DND-41 (cell line): ENCODE measurements at regions not wholly inside any gene's neighbourhood (a gene's known extent, or its start where the extent isn't known, plus 50 kb on each side); places are given as distances from the start of the nearest gene placed in this dataset.

Source experiments
- ATAC-seq: fragments of 200-7000 bp; cut with Tn5 transposase; 3 replicates; pipeline ENCODE4 v1.9.1; 2021; ENCODE audit warnings: low read depth; ENCODE audit not compliant: insufficient read depth
- DNase-seq: peaks from one replicate; pipeline ENCODE4 v3.0.0-alpha.2; 2020
- H2AFZ ChIP-seq: 2 replicates; pipeline ENCODE4 v1.6.0; 2012; ENCODE audit warnings: low read depth, low read length
- H3K27ac ChIP-seq: 2 replicates; pipeline ENCODE4 v1.5.1; 2012; ENCODE audit warnings: low read length, inconsistent platforms
- H3K27me3 ChIP-seq: fragments of 200-600 bp; sonication (generic); 2 replicates; pipeline ENCODE4 v1.6.0; 2012; ENCODE audit warnings: low read length, mild to moderate bottlenecking, inconsistent platforms; ENCODE audit not compliant: insufficient read depth, poor library complexity
- H3K36me3 ChIP-seq: 2 replicates; pipeline ENCODE4 v1.5.1; 2012; ENCODE audit warnings: low read length, inconsistent platforms; ENCODE audit not compliant: insufficient read depth
- H3K4me1 ChIP-seq: 2 replicates; pipeline ENCODE4 v1.5.1; 2012; ENCODE audit warnings: mild to moderate bottlenecking, low read length; ENCODE audit not compliant: insufficient read depth
- H3K4me2 ChIP-seq: 2 replicates; pipeline ENCODE4 v1.6.0; 2012; ENCODE audit warnings: mild to moderate bottlenecking, moderate library complexity, low read length, inconsistent platforms; ENCODE audit not compliant: insufficient read depth
- H3K4me3 ChIP-seq, 2 experiments: fragments of 200-600 bp in 1 of 2; shearing (Covaris generic) in 1 of 2; 2 replicates each; pipeline ENCODE4 v1.5.1; 2012 to 2016; ENCODE audit warnings: inconsistent platforms in 2 of 2, low read length in 2 of 2, mild to moderate bottlenecking in 2 of 2, low read depth in 1 of 2, moderate library complexity in 1 of 2
- H3K79me2 ChIP-seq: 2 replicates; pipeline ENCODE4 v1.6.0; 2012; ENCODE audit warnings: low read length, inconsistent platforms; ENCODE audit not compliant: insufficient read depth
- H3K9ac ChIP-seq: 2 replicates; pipeline ENCODE4 v1.6.0; 2012; ENCODE audit warnings: low read depth, mild to moderate bottlenecking, inconsistent platforms, low read length, moderate library complexity
- H3K9me3 ChIP-seq: 2 replicates; pipeline ENCODE4 v1.5.1; 2012; ENCODE audit warnings: low read length, moderate library complexity, mild to moderate bottlenecking, inconsistent platforms; ENCODE audit not compliant: insufficient read depth, severe bottlenecking
- H4K20me1 ChIP-seq: 2 replicates; pipeline ENCODE4 v1.6.0; 2012; ENCODE audit warnings: low read length; ENCODE audit not compliant: insufficient read depth
- EZH2 ChIP-seq: IDR thresholded peaks from 3 replicates; pipeline ENCODE4 v1.6.1; 2012; ENCODE audit warnings: borderline replicate concordance, low read depth, mild to moderate bottlenecking, moderate library complexity, low read length, inconsistent platforms; ENCODE audit not compliant: severe bottlenecking
- TF ChIP-seq, protein P1 (sequence below): IDR thresholded peaks from 2 replicates; pipeline ENCODE4 v1.5.1; 2012; ENCODE audit warnings: borderline replicate concordance, low read length, moderate library complexity, mild to moderate bottlenecking; ENCODE audit not compliant: poor library complexity, severe bottlenecking; ENCODE audit errors: extremely low read depth

DNA sequence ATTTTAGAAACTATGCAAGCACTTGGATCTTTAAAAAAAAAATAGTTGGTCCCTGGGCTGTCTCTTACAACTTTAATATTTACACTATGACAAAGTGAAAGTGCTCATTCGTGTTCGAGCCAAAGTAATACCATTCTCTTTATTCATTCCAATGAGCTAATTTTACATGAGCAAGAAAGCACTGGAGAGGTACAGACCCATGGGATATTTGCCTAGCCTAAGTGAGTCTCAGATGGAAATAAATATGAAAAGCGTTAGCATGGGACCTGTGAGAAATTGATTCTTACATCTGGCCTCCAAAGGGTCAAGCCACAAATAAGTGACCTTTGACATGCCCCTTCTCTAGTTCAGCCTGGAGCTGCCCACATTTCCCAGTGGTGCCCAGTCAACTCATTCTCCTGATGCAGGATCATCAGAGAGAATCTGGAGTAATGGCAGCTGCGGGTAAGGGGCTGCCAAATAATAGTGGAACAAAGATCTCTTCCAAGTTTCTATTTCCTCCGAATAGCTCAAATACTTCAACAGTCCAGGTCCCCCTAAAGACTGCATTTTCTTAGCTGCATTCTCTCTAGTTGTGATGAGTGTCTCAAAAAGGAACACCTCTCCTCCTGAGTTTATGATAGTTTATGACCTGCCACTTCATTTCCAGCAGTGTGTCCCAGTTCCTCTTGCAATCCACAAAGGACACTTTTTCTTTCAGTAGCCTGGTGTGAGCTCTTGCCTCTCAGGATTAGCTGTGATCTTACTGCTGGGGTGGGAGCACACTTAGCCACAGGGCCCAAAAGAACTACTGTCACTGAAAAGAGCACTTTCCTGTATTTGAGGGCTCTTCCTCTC is 208.2 kb downstream of the DAD1 start:
- DNase-seq = no peak

DNA sequence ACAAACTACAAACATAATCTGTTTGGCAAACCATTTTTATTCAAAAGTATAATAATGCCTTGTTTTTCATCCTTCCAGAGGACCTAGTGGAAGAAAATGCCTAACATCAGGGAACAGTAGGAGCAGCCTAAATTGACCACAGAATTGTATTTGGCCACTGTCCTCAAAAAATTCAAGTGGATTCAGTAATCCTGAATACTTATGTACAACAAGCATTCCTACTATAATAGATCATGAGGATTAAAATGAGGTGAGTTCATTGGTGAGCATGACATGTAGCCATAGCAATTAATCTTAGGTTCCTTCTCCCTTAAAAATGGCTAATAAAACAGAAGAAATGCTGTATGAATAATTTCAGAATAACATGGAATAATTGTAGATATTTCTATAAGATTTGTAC is 209.3 kb downstream of the DAD1 start:
- H3K4me1 ChIP-seq = no peaks in the 10 kb centered on the region

More for the DNA sequence above, 208.2 kb downstream of the DAD1 start:
- H3K27me3 ChIP-seq = no peaks in the 10 kb centered on the region
- H3K36me3 ChIP-seq = no peaks in the 10 kb centered on the region
- H3K4me2 ChIP-seq = no peak overlapping the region
- H3K79me2 ChIP-seq = no peaks in the 10 kb centered on the region
- no peak overlapping the region for H2AFZ ChIP-seq
- no peak overlapping the region for H3K27ac ChIP-seq
- no peak for TF ChIP-seq EZH2
- TF ChIP-seq, protein P1, sequence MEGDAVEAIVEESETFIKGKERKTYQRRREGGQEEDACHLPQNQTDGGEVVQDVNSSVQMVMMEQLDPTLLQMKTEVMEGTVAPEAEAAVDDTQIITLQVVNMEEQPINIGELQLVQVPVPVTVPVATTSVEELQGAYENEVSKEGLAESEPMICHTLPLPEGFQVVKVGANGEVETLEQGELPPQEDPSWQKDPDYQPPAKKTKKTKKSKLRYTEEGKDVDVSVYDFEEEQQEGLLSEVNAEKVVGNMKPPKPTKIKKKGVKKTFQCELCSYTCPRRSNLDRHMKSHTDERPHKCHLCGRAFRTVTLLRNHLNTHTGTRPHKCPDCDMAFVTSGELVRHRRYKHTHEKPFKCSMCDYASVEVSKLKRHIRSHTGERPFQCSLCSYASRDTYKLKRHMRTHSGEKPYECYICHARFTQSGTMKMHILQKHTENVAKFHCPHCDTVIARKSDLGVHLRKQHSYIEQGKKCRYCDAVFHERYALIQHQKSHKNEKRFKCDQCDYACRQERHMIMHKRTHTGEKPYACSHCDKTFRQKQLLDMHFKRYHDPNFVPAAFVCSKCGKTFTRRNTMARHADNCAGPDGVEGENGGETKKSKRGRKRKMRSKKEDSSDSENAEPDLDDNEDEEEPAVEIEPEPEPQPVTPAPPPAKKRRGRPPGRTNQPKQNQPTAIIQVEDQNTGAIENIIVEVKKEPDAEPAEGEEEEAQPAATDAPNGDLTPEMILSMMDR = no peak
- H3K9me3 ChIP-seq = no peaks in the 10 kb centered on the region
- no peak overlapping the region for H3K9ac ChIP-seq
- H4K20me1 ChIP-seq = no peaks in the 10 kb centered on the region
- H3K4me3 ChIP-seq = no peak overlapping the region
- H3K4me1 ChIP-seq = peaks cover 9% of the 10 kb centered on the region; the same call in 1 of the 2 replicates
- no peak for ATAC-seq

DNA sequence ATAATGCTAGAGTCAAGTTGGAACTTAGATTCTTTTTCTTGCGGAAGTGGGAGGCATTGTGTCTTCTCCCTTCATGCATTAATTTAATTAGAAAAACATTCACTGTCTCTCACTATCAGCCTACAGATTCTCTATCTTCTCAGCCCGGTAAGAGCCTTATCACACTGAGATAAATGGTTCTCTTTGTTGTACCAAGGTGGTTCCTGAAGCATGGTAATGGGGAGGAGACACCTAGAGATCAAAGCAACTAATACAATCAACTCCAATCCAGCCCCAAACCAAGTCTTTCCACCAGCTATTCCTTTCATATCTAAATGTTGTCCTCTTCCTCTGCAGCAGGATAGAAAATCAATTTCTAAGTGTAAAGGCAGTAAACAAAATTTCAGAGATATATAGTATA is 210.8 kb downstream of the DAD1 start:
- no peaks in the 10 kb centered on the region for H3K36me3 ChIP-seq
- H2AFZ ChIP-seq = no peak overlapping the region
- H3K4me1 ChIP-seq = no peaks in the 10 kb centered on the region
- H3K27me3 ChIP-seq = no peaks in the 10 kb centered on the region
- H3K4me2 ChIP-seq = no peak overlapping the region
- no peaks in the 10 kb centered on the region for H4K20me1 ChIP-seq
- ATAC-seq (no peak), DNase-seq (no peak)
- H3K79me2 ChIP-seq = no peaks in the 10 kb centered on the region
- H3K9ac ChIP-seq = no peak overlapping the region
- no peak overlapping the region for H3K27ac ChIP-seq
- no peak overlapping the region for H3K4me3 ChIP-seq
- no peak for TF ChIP-seq EZH2
- TF ChIP-seq, protein P1 = no peak
- H3K9me3 ChIP-seq = no peaks in the 10 kb centered on the region

More for the DNA sequence above, 209.3 kb downstream of the DAD1 start:
- H3K9ac ChIP-seq = no peak overlapping the region
- H3K4me2 ChIP-seq = no peak overlapping the region
- no peaks in the 10 kb centered on the region for H3K9me3 ChIP-seq
- no peaks in the 10 kb centered on the region for H3K36me3 ChIP-seq
- H2AFZ ChIP-seq = no peak overlapping the region
- DNase-seq (no peak), ATAC-seq (no peak)
- H3K79me2 ChIP-seq = no peaks in the 10 kb centered on the region
- no peak overlapping the region for H3K27ac ChIP-seq
- H4K20me1 ChIP-seq = no peaks in the 10 kb centered on the region
- TF ChIP-seq, protein P1 = no peak
- no peak for TF ChIP-seq EZH2
- H3K4me3 ChIP-seq = no peak overlapping the region
- no peaks in the 10 kb centered on the region for H3K27me3 ChIP-seq
